Neuronal stem cell (in vitro differentiated cells): ENCODE measurements at regions not wholly inside any gene's neighbourhood (a gene's known extent, or its start where the extent isn't known, plus 50 kb on each side); places are given as distances from the start of the nearest gene placed in this dataset.

ENCODE experiments used
- DNase-seq: peaks from one replicate; pipeline ENCODE4 v3.0.0-alpha.2; 2013; ENCODE audit warnings: low spot score
- H2AFZ ChIP-seq: one replicate; pipeline ENCODE4 v1.6.1; 2013; ENCODE audit warnings: mild to moderate bottlenecking, low read length, inconsistent platforms
- H2AK5ac ChIP-seq: 2 replicates; pipeline ENCODE4 v1.6.1; 2013; ENCODE audit warnings: low read depth, mild to moderate bottlenecking, inconsistent platforms, low read length, moderate library complexity, mixed read lengths
- H2BK120ac ChIP-seq: 2 replicates; pipeline ENCODE4 v1.6.1; 2013; ENCODE audit warnings: low read depth, mild to moderate bottlenecking, inconsistent platforms, low read length, moderate library complexity, mixed read lengths
- H2BK12ac ChIP-seq: one replicate; pipeline ENCODE4 v1.6.1; 2013; ENCODE audit warnings: low read length, inconsistent platforms
- H2BK15ac ChIP-seq: 2 replicates; pipeline ENCODE4 v1.6.1; 2013; ENCODE audit warnings: mild to moderate bottlenecking, low read length, inconsistent platforms, mixed read lengths
- H2BK5ac ChIP-seq: one replicate; pipeline ENCODE4 v1.6.1; 2013; ENCODE audit warnings: inconsistent platforms, mild to moderate bottlenecking, low read length, moderate library complexity
- H3K14ac ChIP-seq: one replicate; pipeline ENCODE4 v1.6.1; 2013; ENCODE audit warnings: low read length, inconsistent platforms
- H3K18ac ChIP-seq: 2 replicates; pipeline ENCODE4 v1.6.1; 2013; ENCODE audit warnings: low read length, inconsistent platforms
- H3K23ac ChIP-seq: 2 replicates; pipeline ENCODE4 v1.6.1; 2013; ENCODE audit warnings: low read depth, mild to moderate bottlenecking, mixed read lengths, low read length, inconsistent platforms; ENCODE audit not compliant: poor library complexity
- H3K27ac ChIP-seq: replicated peaks from 3 replicates; pipeline ENCODE4 v1.5.1; 2013; ENCODE audit warnings: low read length, inconsistent platforms
- H3K27me3 ChIP-seq, 3 experiments: 2 replicates each; pipeline ENCODE4 v1.6.1; 2013; ENCODE audit warnings: low read length in 3 of 3, mild to moderate bottlenecking in 2 of 3, inconsistent platforms in 1 of 3, low read depth in 1 of 3, mixed read lengths in 1 of 3, moderate library complexity in 1 of 3; ENCODE audit not compliant: control insufficient read depth in 3 of 3, insufficient read depth in 3 of 3
- H3K36me3 ChIP-seq, 2 donors: replicated peaks in 1 of 2; 2 replicates each; pipeline ENCODE4 v1.6.1; 2013; ENCODE audit warnings: low read length in 2 of 2; ENCODE audit not compliant: control insufficient read depth in 2 of 2, insufficient read depth in 2 of 2
- H3K4ac ChIP-seq: 2 replicates; pipeline ENCODE4 v1.6.1; 2013; ENCODE audit warnings: inconsistent platforms, mild to moderate bottlenecking, low read length, moderate library complexity
- H3K4me1 ChIP-seq, 2 donors: 1 replicate in 1 of 2; 2 replicates in 1 of 2; pipeline ENCODE4 v1.6.1; 2013; ENCODE audit warnings: low read length in 2 of 2, low read depth in 1 of 2; ENCODE audit not compliant: control insufficient read depth in 2 of 2, insufficient read depth in 1 of 2
- H3K4me2 ChIP-seq: one replicate; pipeline ENCODE4 v1.6.1; 2013; ENCODE audit warnings: mild to moderate bottlenecking, low read length, inconsistent platforms; ENCODE audit not compliant: insufficient read depth, poor library complexity, severe bottlenecking
- H3K4me3 ChIP-seq, 2 donors: 2 replicates each; pipeline ENCODE4 v1.5.1; 2013; ENCODE audit warnings: low read length in 2 of 2, mild to moderate bottlenecking in 2 of 2, inconsistent platforms in 1 of 2, moderate library complexity in 1 of 2
- H3K79me1 ChIP-seq: one replicate; pipeline ENCODE4 v1.6.1; 2013; ENCODE audit warnings: low read depth, mild to moderate bottlenecking, inconsistent platforms, low read length, moderate library complexity
- H3K9ac ChIP-seq: one replicate; pipeline ENCODE4 v1.6.1; 2013; ENCODE audit warnings: mild to moderate bottlenecking, low read depth, low read length, inconsistent platforms; ENCODE audit not compliant: poor library complexity
- H3K9me3 ChIP-seq, 2 donors: replicated peaks in 1 of 2; 2 replicates each; pipeline versions ENCODE3 to v1.6.1; 2013; ENCODE audit warnings: low read length in 2 of 2, mild to moderate bottlenecking in 2 of 2, inconsistent platforms in 1 of 2, low read depth in 1 of 2, mixed read lengths in 1 of 2, moderate library complexity in 1 of 2; ENCODE audit not compliant: control insufficient read depth in 2 of 2, insufficient read depth in 1 of 2
- H4K8ac ChIP-seq: one replicate; pipeline ENCODE4 v1.6.1; 2013; ENCODE audit warnings: low read depth, mild to moderate bottlenecking, inconsistent platforms, low read length, moderate library complexity
- H4K91ac ChIP-seq: one replicate; pipeline ENCODE4 v1.6.1; 2013; ENCODE audit warnings: low read length, low read depth, mild to moderate bottlenecking, inconsistent platforms; ENCODE audit not compliant: poor library complexity
- WGBS, 2 donors: extraction: QIAGEN DNeasy Blood & Tissue Kit; methylation state at CpG; one replicate each; pipeline ENCODE4 v1.1.7; 2013; ENCODE audit warnings: missing lambda C conversion rate in 2 of 2, mixed read lengths in 1 of 2; ENCODE audit not compliant: insufficient read length in 2 of 2, insufficient replicate concordance in 1 of 2; ENCODE audit errors: extremely low coverage in 2 of 2; 5-methylcytosine and 5-hydroxymethylcytosine counted together

- WGBS, 2 donors: no CpG with 5 or more reads among the region's 2 CpGs
- Histone ChIP-seq H3K9me3 (no peaks in the 10 kb centered on the region), H2AK5ac (no peak overlapping the region), H3K14ac (no peak overlapping the region), H3K23ac (no peak overlapping the region), H3K4me2 (no peak overlapping the region), H3K4me3 (no peak overlapping the region), H3K18ac (no peak overlapping the region), H2BK5ac (no peak overlapping the region), H4K8ac (no peak overlapping the region), H3K27me3 (no peaks in the 10 kb centered on the region), H2AFZ (no peak overlapping the region), H3K27ac (no peak overlapping the region), H3K79me1 (no peaks in the 10 kb centered on the region), H3K4me1 (no peaks in the 10 kb centered on the region), H2BK120ac (no peak overlapping the region), H3K9ac (no peak overlapping the region), H3K4ac (no peak overlapping the region), H2BK12ac (no peak overlapping the region), H4K91ac (no peak overlapping the region), H2BK15ac (no peak overlapping the region), H3K36me3 (no peaks in the 10 kb centered on the region)
- no peak for DNase-seq
These were observed 173.8 kb downstream of the PCSK1 start for GRCh38 chr5:96259151-96259772.

GRCh38 chr5:96258692-96259091 lies 174.4 kb downstream of the PCSK1 start:
- H2BK12ac ChIP-seq: no peak overlapping the region
- H2BK5ac ChIP-seq: no peak overlapping the region
- no peak overlapping the region for H3K14ac ChIP-seq
- no peaks in the 10 kb centered on the region for H3K79me1 ChIP-seq
- H3K18ac ChIP-seq: no peak overlapping the region
- H3K9ac ChIP-seq: no peak overlapping the region
- H3K4ac ChIP-seq: no peak overlapping the region
- no peak overlapping the region for H2BK120ac ChIP-seq
- H4K91ac ChIP-seq: no peak overlapping the region
- H3K4me2 ChIP-seq: no peak overlapping the region
- no peak overlapping the region for H2BK15ac ChIP-seq
- H3K4me3 ChIP-seq: no peak overlapping the region
- H3K27me3 ChIP-seq: no peaks in the 10 kb centered on the region
- H4K8ac ChIP-seq: no peak overlapping the region
- DNase-seq: no peak
- H3K9me3 ChIP-seq: no peaks in the 10 kb centered on the region
- H3K27ac ChIP-seq: no peak overlapping the region
- no peak overlapping the region for H2AFZ ChIP-seq
- H3K23ac ChIP-seq: no peak overlapping the region
- H2AK5ac ChIP-seq: no peak overlapping the region
- H3K4me1 ChIP-seq: no peaks in the 10 kb centered on the region
- H3K36me3 ChIP-seq: no peaks in the 10 kb centered on the region

- no CpG with 5 or more reads among the region's 2 CpGs for WGBS, 2 donors
- no peak overlapping the region for H3K4me3 ChIP-seq
- H3K36me3 ChIP-seq: no peaks in the 10 kb centered on the region
- H2AFZ ChIP-seq: no peak overlapping the region
- H3K14ac ChIP-seq: no peak overlapping the region
- H3K27ac ChIP-seq: no peak overlapping the region
- no peaks in the 10 kb centered on the region for H3K9me3 ChIP-seq
- H3K79me1 ChIP-seq: no peaks in the 10 kb centered on the region
- H3K27me3 ChIP-seq: no peaks in the 10 kb centered on the region
- H3K23ac ChIP-seq: no peak overlapping the region
- no peak overlapping the region for H3K9ac ChIP-seq
- H3K4me1 ChIP-seq: no peaks in the 10 kb centered on the region
- H4K91ac ChIP-seq: no peak overlapping the region
- DNase-seq: no peak
- H2AK5ac ChIP-seq: no peak overlapping the region
- no peak overlapping the region for H2BK15ac ChIP-seq
- no peak overlapping the region for H3K4me2 ChIP-seq
- H4K8ac ChIP-seq: no peak overlapping the region
- no peak overlapping the region for H2BK5ac ChIP-seq
- H3K4ac ChIP-seq: no peak overlapping the region
- H3K18ac ChIP-seq: no peak overlapping the region
- H2BK12ac ChIP-seq: no peak overlapping the region
- H2BK120ac ChIP-seq: no peak overlapping the region
These were observed 175.1 kb downstream of the PCSK1 start for GRCh38 chr5:96257904-96258303.

GRCh38 chr5:96256795-96257470 lies 176.1 kb downstream of the PCSK1 start:
- no peaks in the 10 kb centered on the region for H3K36me3 ChIP-seq
- H2BK12ac ChIP-seq: no peak overlapping the region
- H2BK120ac ChIP-seq: no peak overlapping the region
- H3K9me3 ChIP-seq: no peaks in the 10 kb centered on the region
- H3K4me2 ChIP-seq: no peak overlapping the region
- H3K9ac ChIP-seq: no peak overlapping the region
- H3K14ac ChIP-seq: no peak overlapping the region
- no peaks in the 10 kb centered on the region for H3K79me1 ChIP-seq
- no peak for DNase-seq
- no peak overlapping the region for H2AFZ ChIP-seq
- no peak overlapping the region for H2AK5ac ChIP-seq
- H4K8ac ChIP-seq: no peak overlapping the region
- H3K27ac ChIP-seq: no peak overlapping the region
- H3K4ac ChIP-seq: no peak overlapping the region
- no peak overlapping the region for H3K18ac ChIP-seq
- WGBS, 2 donors: no CpG with 5 or more reads among the region's 5 CpGs
- H2BK5ac ChIP-seq: no peak overlapping the region
- H3K27me3 ChIP-seq: no peaks in the 10 kb centered on the region
- H3K23ac ChIP-seq: no peak overlapping the region
- H3K4me1 ChIP-seq: no peaks in the 10 kb centered on the region
- H2BK15ac ChIP-seq: no peak overlapping the region
- H4K91ac ChIP-seq: no peak overlapping the region
- H3K4me3 ChIP-seq: no peak overlapping the region
